ENCODE measurements at regions not wholly inside any gene's neighbourhood (a gene's known extent, or its start where the extent isn't known, plus 50 kb on each side); places are given as distances from the start of the nearest gene placed in this dataset.
"Not testable (repeated sequence)": the region's sequence is repeated elsewhere in the genome, so short reads cannot be mapped to it uniquely, and the experiment has no call there.

DNA sequence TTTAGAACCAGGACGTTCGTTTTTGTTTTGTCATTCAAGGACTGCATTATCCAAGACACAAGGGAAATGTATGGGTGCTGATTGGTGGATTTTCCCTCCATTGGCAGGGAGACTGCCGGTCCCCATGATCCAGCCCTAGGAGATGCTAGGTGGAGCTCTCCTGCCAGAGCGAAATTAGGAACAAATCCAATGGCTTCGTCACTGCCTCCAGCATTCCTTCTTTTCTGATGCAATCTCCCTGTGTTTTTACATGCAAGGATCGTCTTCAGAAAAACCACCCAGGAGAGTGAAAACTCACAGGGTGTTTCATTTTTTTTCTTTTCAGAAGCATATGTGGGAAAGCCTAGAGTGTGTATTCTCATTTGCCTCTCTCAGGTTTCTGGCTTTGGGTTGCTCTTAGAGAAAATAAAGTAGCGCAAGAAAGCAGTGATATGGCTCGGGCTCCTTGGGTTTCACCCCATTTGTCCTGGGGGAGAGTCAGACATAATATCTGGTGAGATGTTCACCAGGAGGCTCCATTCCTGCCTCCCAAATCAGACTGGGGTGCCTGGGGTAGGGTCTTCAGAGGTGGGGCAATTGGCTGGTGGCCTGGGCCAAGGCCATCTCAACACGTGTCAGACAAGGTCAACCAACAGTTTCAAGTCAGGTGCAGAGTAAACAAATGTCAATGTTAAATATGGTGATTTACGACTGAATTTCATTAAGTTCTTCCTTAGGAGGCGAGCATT is 450.9 kb upstream of the MKI67 start:
- no peak for DNase-seq (ENCODE audit: extremely low read depth, low read depth)
- TF ChIP-seq, protein P1, sequence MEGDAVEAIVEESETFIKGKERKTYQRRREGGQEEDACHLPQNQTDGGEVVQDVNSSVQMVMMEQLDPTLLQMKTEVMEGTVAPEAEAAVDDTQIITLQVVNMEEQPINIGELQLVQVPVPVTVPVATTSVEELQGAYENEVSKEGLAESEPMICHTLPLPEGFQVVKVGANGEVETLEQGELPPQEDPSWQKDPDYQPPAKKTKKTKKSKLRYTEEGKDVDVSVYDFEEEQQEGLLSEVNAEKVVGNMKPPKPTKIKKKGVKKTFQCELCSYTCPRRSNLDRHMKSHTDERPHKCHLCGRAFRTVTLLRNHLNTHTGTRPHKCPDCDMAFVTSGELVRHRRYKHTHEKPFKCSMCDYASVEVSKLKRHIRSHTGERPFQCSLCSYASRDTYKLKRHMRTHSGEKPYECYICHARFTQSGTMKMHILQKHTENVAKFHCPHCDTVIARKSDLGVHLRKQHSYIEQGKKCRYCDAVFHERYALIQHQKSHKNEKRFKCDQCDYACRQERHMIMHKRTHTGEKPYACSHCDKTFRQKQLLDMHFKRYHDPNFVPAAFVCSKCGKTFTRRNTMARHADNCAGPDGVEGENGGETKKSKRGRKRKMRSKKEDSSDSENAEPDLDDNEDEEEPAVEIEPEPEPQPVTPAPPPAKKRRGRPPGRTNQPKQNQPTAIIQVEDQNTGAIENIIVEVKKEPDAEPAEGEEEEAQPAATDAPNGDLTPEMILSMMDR (IDR thresholded peaks at IDR 0.05; ENCODE audit: low read depth, low read length, missing control alignments) = no peak
- H3K4me3 ChIP-seq (replicated peaks; ENCODE audit: low read depth, low read length) = no peak overlapping the region

DNA sequence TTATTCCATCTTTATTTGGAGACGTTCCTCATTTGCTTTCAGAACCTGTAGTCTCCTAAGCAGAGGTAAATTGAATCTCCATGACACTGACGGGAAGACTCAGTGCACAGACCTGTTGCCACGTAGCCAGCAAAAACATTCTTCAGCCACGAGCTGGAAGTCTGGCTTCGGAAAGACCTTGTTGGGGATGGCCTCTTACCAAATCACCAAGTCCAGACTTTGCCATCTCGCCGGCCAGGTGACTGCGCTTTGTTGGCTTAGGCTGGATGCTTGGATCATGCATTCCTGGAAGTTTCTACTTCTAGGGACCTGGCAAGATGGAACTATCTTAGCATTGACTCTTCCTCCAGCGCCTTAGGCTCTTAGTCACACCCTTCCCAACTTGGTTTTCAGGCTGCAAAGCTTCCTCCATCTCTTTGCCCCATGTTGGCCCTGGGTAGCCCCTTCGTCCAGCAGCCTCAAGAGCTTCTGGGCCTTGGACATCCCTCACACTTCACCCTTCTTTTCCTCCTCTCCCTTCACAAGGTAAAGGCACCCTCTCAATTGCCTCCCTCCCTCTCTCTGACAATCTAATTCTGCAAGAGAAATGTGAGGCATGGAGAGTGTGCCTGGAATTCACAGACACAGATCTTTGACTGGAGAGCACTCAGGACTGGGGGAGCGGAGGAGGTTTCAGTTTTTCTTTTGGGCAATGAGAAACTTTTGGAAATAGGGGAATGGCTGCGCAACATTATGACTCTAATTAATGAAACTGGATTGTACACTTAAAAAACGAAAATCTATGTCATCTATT is 451.9 kb upstream of the MKI67 start:
- TF ChIP-seq, protein P1 (IDR thresholded peaks at IDR 0.05; ENCODE audit: low read depth, low read length, missing control alignments) = no peak
- DNase-seq (ENCODE audit: extremely low read depth, low read depth) = no peak
- no peak overlapping the region for H3K4me3 ChIP-seq (replicated peaks; ENCODE audit: low read depth, low read length)

DNA sequence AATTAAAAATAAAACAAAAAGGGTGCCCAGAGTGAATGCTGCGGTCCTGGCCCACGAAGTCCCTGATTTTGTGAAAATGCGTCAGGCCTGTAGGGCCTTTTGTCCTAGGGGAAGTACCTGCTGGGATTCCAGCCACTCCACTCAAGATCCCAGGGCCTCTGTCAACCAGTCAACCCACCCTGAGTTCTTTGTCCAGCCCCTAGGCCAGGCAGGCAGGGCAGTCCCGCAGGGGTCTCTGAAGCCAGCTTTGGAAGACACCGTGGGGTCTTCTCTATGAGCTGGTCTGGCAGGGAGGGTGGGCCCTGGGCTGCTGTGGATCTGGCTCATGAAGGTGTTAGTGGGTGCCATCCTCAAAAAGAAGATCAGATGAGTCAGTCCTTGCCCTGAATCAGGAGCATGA is 452.5 kb upstream of the MKI67 start:
- TF ChIP-seq, protein P1 (IDR thresholded peaks at IDR 0.05; ENCODE audit: low read depth, low read length, missing control alignments) = no peak
- no peak overlapping the region for H3K4me3 ChIP-seq (replicated peaks; ENCODE audit: low read depth, low read length)
- DNase-seq (ENCODE audit: extremely low read depth, low read depth) = no peak

DNA sequence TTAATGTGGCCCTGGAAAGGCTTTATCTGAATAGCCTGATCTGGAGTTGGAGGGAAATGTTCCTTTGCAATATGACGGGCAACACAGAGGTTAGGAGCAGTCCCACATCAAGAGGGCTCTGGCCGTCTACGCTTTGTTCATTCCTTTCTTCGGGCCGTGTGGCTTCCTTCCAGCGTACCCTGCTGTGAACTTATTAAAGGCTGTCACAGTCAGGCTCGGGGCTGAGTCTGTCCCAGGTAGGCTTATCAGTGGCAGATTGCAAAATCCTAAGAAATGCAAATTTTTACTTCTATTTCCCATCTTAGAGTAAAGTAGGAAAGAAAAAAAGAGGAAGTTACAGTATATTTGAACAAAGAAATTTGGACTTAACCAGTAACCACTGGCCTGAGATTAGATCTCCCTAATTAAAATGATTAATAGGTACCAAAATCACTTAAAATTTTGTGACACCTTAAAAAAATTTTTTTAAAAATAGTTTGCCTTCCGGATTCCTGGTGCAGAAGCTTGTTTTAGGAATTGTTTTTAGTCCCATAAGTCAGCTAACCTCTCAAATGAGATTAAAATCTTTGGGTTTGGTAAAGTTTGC is 453.1 kb upstream of the MKI67 start:
- TF ChIP-seq, protein P1 (IDR thresholded peaks at IDR 0.05; ENCODE audit: low read depth, low read length, missing control alignments) = no peak
- no peak overlapping the region for H3K4me3 ChIP-seq (replicated peaks; ENCODE audit: low read depth, low read length)
- DNase-seq (ENCODE audit: extremely low read depth, low read depth) = no peak

DNA sequence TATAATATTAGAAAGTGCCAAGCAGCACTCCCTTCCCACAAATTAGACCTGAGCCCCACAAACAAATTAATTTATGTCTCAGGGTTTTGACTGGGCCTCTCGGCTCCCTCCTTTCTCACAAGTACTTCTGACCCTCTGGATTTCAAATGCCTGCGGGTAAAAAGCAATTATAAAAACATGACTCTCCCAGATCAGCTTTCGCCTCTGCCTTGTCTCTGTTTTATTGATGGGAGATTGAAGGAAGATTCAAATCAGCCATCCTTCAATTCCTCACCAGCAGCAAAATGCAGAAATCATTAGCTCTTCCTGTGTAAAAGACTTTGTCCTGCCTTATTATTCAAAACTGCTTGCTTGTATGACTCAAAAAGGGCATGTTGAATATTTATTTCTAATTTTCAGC is 453.7 kb upstream of the MKI67 start:
- no peak overlapping the region for H3K4me3 ChIP-seq (replicated peaks; ENCODE audit: low read depth, low read length)
- TF ChIP-seq, protein P1 (IDR thresholded peaks at IDR 0.05; ENCODE audit: low read depth, low read length, missing control alignments) = no peak
- DNase-seq (ENCODE audit: extremely low read depth, low read depth) = no peak

DNA sequence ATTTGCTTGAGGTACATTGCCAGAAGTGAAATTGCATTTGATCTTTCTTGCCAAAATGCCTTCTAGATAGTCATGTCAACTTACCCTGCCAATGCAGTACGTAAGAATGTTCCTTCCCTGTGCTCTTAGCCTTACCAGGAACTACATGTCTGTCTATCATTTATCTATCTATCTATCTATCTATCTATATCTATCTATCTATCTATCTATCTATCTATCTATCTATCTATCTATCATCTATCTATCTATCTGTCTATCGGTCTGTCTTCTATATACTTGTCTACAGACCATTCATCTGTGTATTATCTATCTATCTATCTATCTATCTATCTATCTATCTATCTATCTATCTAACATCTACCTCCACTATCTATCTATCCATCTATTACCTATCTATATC is 456.9 kb upstream of the MKI67 start:
- not testable (repeated sequence) for H3K4me3 ChIP-seq (replicated peaks; ENCODE audit: low read depth, low read length); DNase-seq (ENCODE audit: extremely low read depth, low read depth)

DNA sequence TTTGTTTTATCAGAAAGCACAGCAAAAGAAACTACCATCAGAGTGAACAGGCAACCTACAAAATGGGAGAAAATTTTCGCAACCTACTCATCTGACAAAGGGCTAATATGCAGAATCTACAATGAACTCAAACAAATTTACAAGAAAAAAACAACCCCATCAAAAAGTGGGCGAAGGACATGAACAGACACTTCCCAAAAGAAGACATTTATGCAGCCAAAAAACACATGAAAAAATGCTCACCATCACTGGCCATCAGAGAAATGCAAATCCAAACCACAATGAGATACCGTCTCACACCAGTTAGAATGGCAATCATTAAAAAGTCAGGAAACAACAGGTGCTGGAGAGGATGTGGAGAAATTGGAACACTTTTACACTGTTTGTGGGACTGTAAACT is 460.4 kb upstream of the MKI67 start:
- H3K4me3 ChIP-seq (replicated peaks; ENCODE audit: low read depth, low read length); DNase-seq (ENCODE audit: extremely low read depth, low read depth): not testable (repeated sequence)

Data from HFF-Myc (cell line).